KMS-11 (cell line): ENCODE measurements at regions not wholly inside any gene's neighbourhood (a gene's known extent, or its start where the extent isn't known, plus 50 kb on each side); places are given as distances from the start of the nearest gene placed in this dataset.

ENCODE experiments used
- H2AFZ ChIP-seq: fragments of 200-600 bp; sonication (generic); 2 replicates; pipeline ENCODE4 v1.6.1; 2016; ENCODE audit warnings: antibody characterized with exemption, mixed run types, low read depth
- H3K27ac ChIP-seq: fragments of 200-600 bp; sonication (generic); 2 replicates; pipeline ENCODE4 v1.6.1; 2016; ENCODE audit warnings: mild to moderate bottlenecking, mixed run types
- H3K27me3 ChIP-seq: fragments of 200-600 bp; sonication (generic); 2 replicates; pipeline ENCODE4 v1.6.1; 2017; ENCODE audit warnings: mild to moderate bottlenecking, low read depth, mixed run types, moderate library complexity; ENCODE audit not compliant: insufficient read depth
- H3K36me3 ChIP-seq: fragments of 200-600 bp; sonication (generic); 2 replicates; pipeline ENCODE4 v1.6.1; 2017; ENCODE audit warnings: mild to moderate bottlenecking, mixed run types; ENCODE audit not compliant: insufficient read depth
- H3K4me1 ChIP-seq: fragments of 200-600 bp; sonication (generic); 2 replicates; pipeline ENCODE4 v1.6.1; 2016; ENCODE audit warnings: mild to moderate bottlenecking, low read depth, mixed run types; ENCODE audit not compliant: poor library complexity, severe bottlenecking
- H3K4me2 ChIP-seq: fragments of 200-600 bp; sonication (generic); 2 replicates; pipeline ENCODE4 v1.7.0; 2016; ENCODE audit warnings: mild to moderate bottlenecking, mixed run types
- H3K4me3 ChIP-seq: fragments of 200-600 bp; sonication (generic); IDR thresholded peaks from 2 replicates; pipeline ENCODE4 v1.6.1; 2017; ENCODE audit warnings: low read depth, low read length, mixed read lengths; ENCODE audit not compliant: insufficient read depth
- H3K79me2 ChIP-seq: fragments of 200-600 bp; sonication (generic); 2 replicates; pipeline ENCODE4 v1.6.1; 2016; ENCODE audit warnings: low read depth, mixed run types; ENCODE audit not compliant: insufficient read depth
- H3K9ac ChIP-seq: fragments of 200-600 bp; sonication (generic); 2 replicates; pipeline ENCODE4 v1.6.1; 2016; ENCODE audit warnings: mild to moderate bottlenecking, mixed run types
- H4K20me1 ChIP-seq: fragments of 200-600 bp; sonication (generic); 2 replicates; pipeline ENCODE4 v1.6.1; 2016; ENCODE audit warnings: mild to moderate bottlenecking, mixed run types; ENCODE audit not compliant: insufficient read depth
- CTCF ChIP-seq: fragments of 200-600 bp; sonication (generic); conservative IDR thresholded peaks from 2 replicates; pipeline ENCODE4 v1.6.1; 2017; ENCODE audit warnings: low read depth, mild to moderate bottlenecking, antibody characterized with exemption, low read length, moderate library complexity, mixed read lengths

GRCh38 chr3:105085506-105085905 is 281.2 kb upstream of the ALCAM start:
- H3K27ac ChIP-seq, result no peak overlapping the region
- H2AFZ ChIP-seq, result no peak overlapping the region
- H3K4me2 ChIP-seq, result no peak overlapping the region
- H3K9ac ChIP-seq, result no peak overlapping the region
- H3K27me3 ChIP-seq, result no peaks in the 10 kb centered on the region
- no peak overlapping the region for H3K4me3 ChIP-seq
- H4K20me1 ChIP-seq, result no peaks in the 10 kb centered on the region
- no peaks in the 10 kb centered on the region for H3K36me3 ChIP-seq
- H3K4me1 ChIP-seq, result no peaks in the 10 kb centered on the region
- no peaks in the 10 kb centered on the region for H3K79me2 ChIP-seq
- no peak for TF ChIP-seq CTCF

GRCh38 chr3:105093371-105094252 is 273.1 kb upstream of the ALCAM start:
- Histone ChIP-seq H4K20me1 (no peaks in the 10 kb centered on the region), H3K9ac (no peak overlapping the region), H3K4me3 (no peak overlapping the region), H3K36me3 (no peaks in the 10 kb centered on the region), H3K4me1 (no peaks in the 10 kb centered on the region), H2AFZ (no peak overlapping the region), H3K4me2 (no peak overlapping the region), H3K79me2 (no peaks in the 10 kb centered on the region), H3K27me3 (no peaks in the 10 kb centered on the region), H3K27ac (no peak overlapping the region)
- no peak for TF ChIP-seq CTCF

DNA sequence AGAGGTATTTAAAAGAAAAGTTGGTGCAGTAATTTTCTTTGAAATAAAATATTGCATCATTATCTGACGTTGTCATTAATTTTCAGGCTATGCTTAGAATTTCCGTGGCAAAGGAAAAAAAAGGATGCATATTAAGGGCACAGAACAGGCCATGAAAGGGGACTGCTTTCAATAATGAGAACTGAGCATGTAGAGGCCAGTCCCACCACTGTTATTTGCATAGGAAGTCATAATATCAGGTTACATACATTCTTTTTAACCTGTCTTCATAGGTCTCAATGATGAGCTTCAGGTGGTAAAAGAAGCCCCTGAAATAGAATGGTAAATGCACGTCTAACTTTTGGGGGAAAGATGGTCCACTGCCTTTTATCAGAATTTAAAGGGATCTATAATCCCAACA is 272.1 kb upstream of the ALCAM start:
- H3K79me2 ChIP-seq, result no peaks in the 10 kb centered on the region

DNA sequence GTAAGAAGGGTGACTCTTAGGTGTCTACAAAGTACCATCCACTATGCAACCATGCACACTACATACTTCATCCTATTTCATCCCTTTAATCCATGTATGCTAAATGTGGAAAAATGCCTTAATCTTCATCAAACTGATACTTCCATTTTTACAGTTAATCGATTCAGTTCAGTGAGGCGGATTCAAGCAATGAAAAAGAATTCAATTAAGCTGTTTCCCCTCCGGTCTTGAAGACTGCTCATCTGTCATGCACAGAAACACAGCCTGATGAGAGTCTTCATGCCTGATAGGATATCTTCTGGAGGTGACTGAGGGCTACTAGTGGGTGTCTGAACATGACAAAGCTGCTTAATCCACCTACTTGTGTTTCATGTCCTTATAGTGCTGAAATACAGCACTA is 270.6 kb upstream of the ALCAM start:
- Histone ChIP-seq H3K4me1 (no peaks in the 10 kb centered on the region), H3K4me2 (no peak overlapping the region), H3K36me3 (no peaks in the 10 kb centered on the region), H3K27ac (no peak overlapping the region), H3K4me3 (no peak overlapping the region), H3K79me2 (no peaks in the 10 kb centered on the region), H3K27me3 (no peaks in the 10 kb centered on the region), H3K9ac (no peak overlapping the region), H2AFZ (no peak overlapping the region), H4K20me1 (no peaks in the 10 kb centered on the region)
- TF ChIP-seq CTCF, result no peak

More for the DNA sequence above, 272.1 kb upstream of the ALCAM start:
- Histone ChIP-seq H3K9ac (no peak overlapping the region), H3K4me1 (no peaks in the 10 kb centered on the region), H3K27ac (no peak overlapping the region), H3K4me3 (no peak overlapping the region), H4K20me1 (no peaks in the 10 kb centered on the region), H3K27me3 (no peaks in the 10 kb centered on the region), H2AFZ (no peak overlapping the region), H3K36me3 (no peaks in the 10 kb centered on the region), H3K4me2 (no peak overlapping the region)
- no peak for TF ChIP-seq CTCF
